ENCODE measurements at regions not wholly inside any gene's neighbourhood (a gene's known extent, or its start where the extent isn't known, plus 50 kb on each side); places are given as distances from the start of the nearest gene placed in this dataset.

- TF ChIP-seq, protein P1, sequence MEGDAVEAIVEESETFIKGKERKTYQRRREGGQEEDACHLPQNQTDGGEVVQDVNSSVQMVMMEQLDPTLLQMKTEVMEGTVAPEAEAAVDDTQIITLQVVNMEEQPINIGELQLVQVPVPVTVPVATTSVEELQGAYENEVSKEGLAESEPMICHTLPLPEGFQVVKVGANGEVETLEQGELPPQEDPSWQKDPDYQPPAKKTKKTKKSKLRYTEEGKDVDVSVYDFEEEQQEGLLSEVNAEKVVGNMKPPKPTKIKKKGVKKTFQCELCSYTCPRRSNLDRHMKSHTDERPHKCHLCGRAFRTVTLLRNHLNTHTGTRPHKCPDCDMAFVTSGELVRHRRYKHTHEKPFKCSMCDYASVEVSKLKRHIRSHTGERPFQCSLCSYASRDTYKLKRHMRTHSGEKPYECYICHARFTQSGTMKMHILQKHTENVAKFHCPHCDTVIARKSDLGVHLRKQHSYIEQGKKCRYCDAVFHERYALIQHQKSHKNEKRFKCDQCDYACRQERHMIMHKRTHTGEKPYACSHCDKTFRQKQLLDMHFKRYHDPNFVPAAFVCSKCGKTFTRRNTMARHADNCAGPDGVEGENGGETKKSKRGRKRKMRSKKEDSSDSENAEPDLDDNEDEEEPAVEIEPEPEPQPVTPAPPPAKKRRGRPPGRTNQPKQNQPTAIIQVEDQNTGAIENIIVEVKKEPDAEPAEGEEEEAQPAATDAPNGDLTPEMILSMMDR (IDR thresholded peaks at IDR 0.05), result no peak
- no peak for TF ChIP-seq POLR2A (IDR thresholded peaks at IDR 0.05)
Measured at GRCh38 chr13:79119578-79120107, 286.4 kb downstream of the RBM26 start.
